ENCODE measurements at regions not wholly inside any gene's neighbourhood (a gene's known extent, or its start where the extent isn't known, plus 50 kb on each side); places are given as distances from the start of the nearest gene placed in this dataset.

DNA sequence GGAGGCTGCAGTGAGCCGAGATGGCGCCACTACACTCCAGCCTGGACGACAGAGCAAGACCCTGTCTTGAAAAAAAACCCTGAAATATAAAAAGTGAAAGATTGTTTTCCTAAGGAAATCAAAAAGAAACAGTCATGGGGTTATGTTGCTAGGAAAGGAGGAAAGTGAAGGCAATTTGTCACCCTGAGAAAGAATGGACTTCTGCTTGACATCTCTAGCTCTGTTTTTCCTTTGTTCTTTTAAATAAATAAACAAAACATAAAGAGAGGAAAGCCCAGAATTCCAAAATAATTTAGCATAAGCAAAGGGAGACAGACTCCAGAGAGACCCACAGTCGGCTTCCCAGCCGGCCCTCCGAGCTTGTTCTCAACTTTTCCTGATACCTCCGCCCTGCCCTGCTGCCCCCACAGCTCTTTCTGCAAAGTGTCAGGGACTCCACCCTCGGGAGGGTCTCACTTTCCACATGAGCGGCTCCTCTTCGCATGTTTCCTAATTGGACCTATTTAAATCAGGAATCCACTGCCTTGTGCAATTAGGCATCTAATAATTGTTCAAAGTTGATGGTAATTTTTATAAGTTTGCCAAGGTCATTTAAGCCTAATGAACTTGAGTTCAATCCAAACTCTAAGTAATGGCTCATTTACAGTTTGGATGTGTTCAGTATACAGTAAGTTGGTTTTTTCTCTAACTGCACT lies 49.8 kb upstream of the COPS8 start:
- no peak overlapping the region for H3K27ac ChIP-seq (ENCODE audit: low read depth, low read length)
- H3K27me3 ChIP-seq (ENCODE audit: insufficient read depth, low read length), result no peaks in the 10 kb centered on the region
- no peak overlapping the region for H3K4me3 ChIP-seq (ENCODE audit: low read depth, low read length)
- H3K36me3 ChIP-seq (ENCODE audit: insufficient read depth, low read length), result no peaks in the 10 kb centered on the region
- no peaks in the 10 kb centered on the region for H3K79me2 ChIP-seq (ENCODE audit: control insufficient read depth, insufficient read depth, low read length, unreplicated experiment)
- no peak overlapping the region for H2AFZ ChIP-seq (ENCODE audit: low read length, unreplicated experiment)
- H3K4me1 ChIP-seq (ENCODE audit: control insufficient read depth, insufficient read depth, low read length, unreplicated experiment), result peaks cover 4% of the 10 kb centered on the region
